ENCODE measurements at regions not wholly inside any gene's neighbourhood (a gene's known extent, or its start where the extent isn't known, plus 50 kb on each side); places are given as distances from the start of the nearest gene placed in this dataset.

GRCh38 chr10:105986486-105986885 lies 1178.0 kb downstream of the SORCS1 start:
- no peaks in the 10 kb centered on the region for H4K20me1 ChIP-seq (ENCODE audit: insufficient read depth, low read length)

GRCh38 chr10:105982735-105983134 lies 1181.8 kb downstream of the SORCS1 start:
- H3K9ac ChIP-seq (ENCODE audit: low read length), result no peak overlapping the region
- no peaks in the 10 kb centered on the region for H3K27me3 ChIP-seq (ENCODE audit: low read depth, low read length)
- H3K27ac ChIP-seq (ENCODE audit: low read length), result no peak overlapping the region
- no peak overlapping the region for H3K4me2 ChIP-seq (ENCODE audit: low read length)
- H3K79me2 ChIP-seq (ENCODE audit: low read length), result no peaks in the 10 kb centered on the region
- no peaks in the 10 kb centered on the region for H3K9me3 ChIP-seq (ENCODE audit: insufficient read depth, low read length)
- H3K4me1 ChIP-seq (ENCODE audit: low read length), result no peaks in the 10 kb centered on the region
- H3K36me3 ChIP-seq (replicated peaks; ENCODE audit: low read depth, low read length), result no peaks in the 10 kb centered on the region
- no peak overlapping the region for H2AFZ ChIP-seq (ENCODE audit: low read depth, low read length)
- no peaks in the 10 kb centered on the region for H4K20me1 ChIP-seq (ENCODE audit: insufficient read depth, low read length)
- H3K4me3 ChIP-seq (ENCODE audit: low read length), result no peak overlapping the region
- no peak for TF ChIP-seq EZH2phosphoT487 (IDR thresholded peaks at IDR 0.05; ENCODE audit: low read depth)
- no peak for TF ChIP-seq CTCF (IDR thresholded peaks at IDR 0.05; ENCODE audit: low read depth, low read length)

More at GRCh38 chr10:105986486-105986885, 1178.0 kb downstream of the SORCS1 start:
- Histone ChIP-seq H2AFZ (ENCODE audit: low read depth, low read length) (no peak overlapping the region), H3K4me1 (ENCODE audit: low read length) (no peaks in the 10 kb centered on the region), H3K9me3 (ENCODE audit: insufficient read depth, low read length) (no peaks in the 10 kb centered on the region), H3K4me2 (ENCODE audit: low read length) (no peak overlapping the region), H3K36me3 (replicated peaks; ENCODE audit: low read depth, low read length) (no peaks in the 10 kb centered on the region), H3K79me2 (ENCODE audit: low read length) (no peaks in the 10 kb centered on the region), H3K27ac (ENCODE audit: low read length) (no peak overlapping the region), H3K27me3 (ENCODE audit: low read depth, low read length) (no peaks in the 10 kb centered on the region), H3K4me3 (ENCODE audit: low read length) (no peak overlapping the region), H3K9ac (ENCODE audit: low read length) (no peak overlapping the region)
- TF ChIP-seq EZH2phosphoT487 (IDR thresholded peaks at IDR 0.05; ENCODE audit: low read depth) (no peak), CTCF (IDR thresholded peaks at IDR 0.05; ENCODE audit: low read depth, low read length) (no peak)

- Histone ChIP-seq H3K27ac (ENCODE audit: low read length) (no peak overlapping the region), H3K4me3 (ENCODE audit: low read length) (no peak overlapping the region), H3K4me2 (ENCODE audit: low read length) (no peak overlapping the region), H3K4me1 (ENCODE audit: low read length) (no peaks in the 10 kb centered on the region), H2AFZ (ENCODE audit: low read depth, low read length) (no peak overlapping the region), H3K36me3 (replicated peaks; ENCODE audit: low read depth, low read length) (no peaks in the 10 kb centered on the region), H3K79me2 (ENCODE audit: low read length) (no peaks in the 10 kb centered on the region), H4K20me1 (ENCODE audit: insufficient read depth, low read length) (no peaks in the 10 kb centered on the region), H3K9ac (ENCODE audit: low read length) (no peak overlapping the region), H3K9me3 (ENCODE audit: insufficient read depth, low read length) (no peaks in the 10 kb centered on the region), H3K27me3 (ENCODE audit: low read depth, low read length) (no peaks in the 10 kb centered on the region)
- TF ChIP-seq CTCF (IDR thresholded peaks at IDR 0.05; ENCODE audit: low read depth, low read length) (no peak), EZH2phosphoT487 (IDR thresholded peaks at IDR 0.05; ENCODE audit: low read depth) (no peak)
Measured at GRCh38 chr10:105981679-105982078, 1182.8 kb downstream of the SORCS1 start.

GRCh38 chr10:105974803-105975456 lies 1189.6 kb downstream of the SORCS1 start:
- no peak overlapping the region for H3K27ac ChIP-seq (ENCODE audit: low read length)
- H4K20me1 ChIP-seq (ENCODE audit: insufficient read depth, low read length), result no peaks in the 10 kb centered on the region
- no peak overlapping the region for H3K9ac ChIP-seq (ENCODE audit: low read length)
- H3K36me3 ChIP-seq (replicated peaks; ENCODE audit: low read depth, low read length), result no peaks in the 10 kb centered on the region
- no peak overlapping the region for H2AFZ ChIP-seq (ENCODE audit: low read depth, low read length)
- H3K4me3 ChIP-seq (ENCODE audit: low read length), result no peak overlapping the region
- no peaks in the 10 kb centered on the region for H3K27me3 ChIP-seq (ENCODE audit: low read depth, low read length)
- H3K9me3 ChIP-seq (ENCODE audit: insufficient read depth, low read length), result no peaks in the 10 kb centered on the region
- TF ChIP-seq EZH2phosphoT487 (IDR thresholded peaks at IDR 0.05; ENCODE audit: low read depth), result no peak
- peak; percentile 18; the same call in 1 of the 2 replicates for TF ChIP-seq CTCF (IDR thresholded peaks at IDR 0.05; ENCODE audit: low read depth, low read length)
- no peaks in the 10 kb centered on the region for H3K79me2 ChIP-seq (ENCODE audit: low read length)
- H3K4me1 ChIP-seq (ENCODE audit: low read length), result no peaks in the 10 kb centered on the region
- H3K4me2 ChIP-seq (ENCODE audit: low read length), result no peak overlapping the region

Measured in OCI-LY3 (cell line).